ENCODE measurements at regions not wholly inside any gene's neighbourhood (a gene's known extent, or its start where the extent isn't known, plus 50 kb on each side); places are given as distances from the start of the nearest gene placed in this dataset.

DNA sequence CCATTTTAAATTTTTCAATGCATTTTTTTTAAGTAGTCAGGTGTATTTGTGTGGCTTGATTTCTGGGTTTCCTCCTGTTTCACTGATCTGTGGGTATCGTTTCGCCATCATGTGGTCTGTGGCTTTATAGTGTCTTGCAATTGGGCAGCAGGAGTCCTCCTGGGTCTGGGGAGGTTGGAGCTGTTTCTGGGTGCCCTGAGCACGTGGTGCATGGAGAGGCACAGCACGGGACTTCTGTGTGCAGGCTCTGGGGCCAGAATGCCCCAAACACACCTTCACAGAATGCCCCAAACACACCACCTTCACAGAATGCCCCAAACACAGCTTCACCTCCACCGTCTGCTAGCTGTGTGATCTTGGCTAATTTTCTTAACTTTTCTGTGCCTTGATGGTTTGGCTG lies 82.6 kb upstream of the COL5A1 start:
- TF ChIP-seq, protein P1, sequence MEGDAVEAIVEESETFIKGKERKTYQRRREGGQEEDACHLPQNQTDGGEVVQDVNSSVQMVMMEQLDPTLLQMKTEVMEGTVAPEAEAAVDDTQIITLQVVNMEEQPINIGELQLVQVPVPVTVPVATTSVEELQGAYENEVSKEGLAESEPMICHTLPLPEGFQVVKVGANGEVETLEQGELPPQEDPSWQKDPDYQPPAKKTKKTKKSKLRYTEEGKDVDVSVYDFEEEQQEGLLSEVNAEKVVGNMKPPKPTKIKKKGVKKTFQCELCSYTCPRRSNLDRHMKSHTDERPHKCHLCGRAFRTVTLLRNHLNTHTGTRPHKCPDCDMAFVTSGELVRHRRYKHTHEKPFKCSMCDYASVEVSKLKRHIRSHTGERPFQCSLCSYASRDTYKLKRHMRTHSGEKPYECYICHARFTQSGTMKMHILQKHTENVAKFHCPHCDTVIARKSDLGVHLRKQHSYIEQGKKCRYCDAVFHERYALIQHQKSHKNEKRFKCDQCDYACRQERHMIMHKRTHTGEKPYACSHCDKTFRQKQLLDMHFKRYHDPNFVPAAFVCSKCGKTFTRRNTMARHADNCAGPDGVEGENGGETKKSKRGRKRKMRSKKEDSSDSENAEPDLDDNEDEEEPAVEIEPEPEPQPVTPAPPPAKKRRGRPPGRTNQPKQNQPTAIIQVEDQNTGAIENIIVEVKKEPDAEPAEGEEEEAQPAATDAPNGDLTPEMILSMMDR (conservative IDR thresholded peaks at IDR 0.05 in 1 of 2, IDR thresholded peaks at IDR 0.05 in 1 of 2; ENCODE audit: low read depth in 1 of 2, low read length in 2 of 2), result no peak
- TF ChIP-seq EZH2 (IDR thresholded peaks at IDR 0.05; ENCODE audit: low read length, missing control alignments), result no peak
